ENCODE measurements at regions not wholly inside any gene's neighbourhood (a gene's known extent, or its start where the extent isn't known, plus 50 kb on each side); places are given as distances from the start of the nearest gene placed in this dataset.
"Not testable (repeated sequence)": the region's sequence is repeated elsewhere in the genome, so short reads cannot be mapped to it uniquely, and the experiment has no call there.

DNA sequence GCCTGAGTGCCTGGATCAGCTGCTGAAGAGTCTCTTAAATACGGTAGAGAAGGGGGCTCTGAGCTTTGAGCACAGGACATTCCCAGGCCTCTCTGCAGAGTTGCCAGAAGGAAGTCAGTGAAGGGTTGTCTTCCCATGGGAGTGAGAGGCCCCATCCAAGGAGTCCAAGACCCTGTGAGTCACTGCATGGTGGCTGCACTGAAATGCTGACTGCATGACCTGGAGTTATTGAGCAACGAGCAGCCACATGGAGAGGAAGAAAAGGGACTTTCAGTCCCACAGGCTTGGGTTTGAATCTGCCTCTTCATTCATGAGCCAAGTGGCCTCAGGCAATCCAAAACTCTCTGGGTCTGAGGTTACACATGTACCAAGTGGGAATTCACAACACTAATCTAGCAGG, 69.6 kb upstream of the RASGRF1 start:
- Histone ChIP-seq H3K9ac (ENCODE audit: low read depth, low read length) (no peak overlapping the region), H3K9me3 (ENCODE audit: control insufficient read depth, insufficient read depth, low read length) (no peaks in the 10 kb centered on the region), H3K4me1 (ENCODE audit: insufficient read depth, low read length) (no peaks in the 10 kb centered on the region), H3K36me3 (ENCODE audit: insufficient read depth, low read length) (no peaks in the 10 kb centered on the region)

DNA sequence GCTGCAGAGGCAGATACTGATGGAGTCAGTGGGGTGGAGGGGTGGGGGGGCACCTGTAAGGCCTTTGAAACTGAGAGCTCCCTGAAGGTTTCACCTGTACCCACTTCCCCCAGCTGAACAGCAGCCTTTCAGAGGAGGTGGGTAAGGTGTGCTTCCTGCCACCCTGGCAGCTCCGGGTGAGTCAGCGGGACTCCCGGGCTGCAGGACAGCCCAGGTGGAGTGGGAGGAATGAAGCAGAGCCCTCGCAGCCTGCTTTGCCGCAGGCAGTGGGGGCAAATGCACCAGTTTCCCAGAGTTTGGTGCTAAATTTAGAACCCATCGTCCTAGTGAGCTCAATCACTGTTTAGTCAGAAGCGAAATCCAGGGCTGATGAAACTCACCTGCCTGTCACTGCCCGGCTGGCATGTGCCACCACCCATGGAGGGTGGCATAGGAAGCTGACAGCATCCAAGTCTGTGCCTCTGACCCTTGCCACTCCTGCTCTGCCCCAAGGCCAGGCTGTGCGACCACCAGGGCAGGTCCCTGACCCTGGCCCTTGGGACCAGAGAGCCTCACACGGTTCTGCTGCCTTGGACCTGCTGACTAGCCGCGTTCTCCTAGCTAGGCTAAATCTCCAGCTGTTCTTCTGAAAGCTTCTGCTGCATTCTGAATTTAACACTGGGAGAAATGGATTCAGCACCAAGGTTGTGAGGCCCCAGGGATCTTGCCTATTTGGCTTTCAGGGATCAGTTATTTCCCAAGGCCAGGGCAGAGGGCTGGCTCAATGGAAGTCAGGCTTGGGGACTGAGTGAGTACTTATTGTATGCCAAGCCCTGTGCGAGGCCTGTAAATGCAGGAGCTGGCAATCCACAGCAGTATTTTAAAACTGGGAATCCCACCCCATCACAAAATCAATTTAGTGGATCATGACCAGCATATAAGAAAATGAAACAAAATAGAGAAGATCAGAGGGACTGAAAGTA, 67.3 kb upstream of the RASGRF1 start:
- H3K36me3 ChIP-seq (ENCODE audit: insufficient read depth, low read length): no peaks in the 10 kb centered on the region
- H3K4me1 ChIP-seq (ENCODE audit: insufficient read depth, low read length): peaks cover 6% of the 10 kb centered on the region; the same call in 1 of the 2 replicates
- no peaks in the 10 kb centered on the region for H3K9me3 ChIP-seq (ENCODE audit: control insufficient read depth, insufficient read depth, low read length)
- no peak overlapping the region for H3K9ac ChIP-seq (ENCODE audit: low read depth, low read length)

DNA sequence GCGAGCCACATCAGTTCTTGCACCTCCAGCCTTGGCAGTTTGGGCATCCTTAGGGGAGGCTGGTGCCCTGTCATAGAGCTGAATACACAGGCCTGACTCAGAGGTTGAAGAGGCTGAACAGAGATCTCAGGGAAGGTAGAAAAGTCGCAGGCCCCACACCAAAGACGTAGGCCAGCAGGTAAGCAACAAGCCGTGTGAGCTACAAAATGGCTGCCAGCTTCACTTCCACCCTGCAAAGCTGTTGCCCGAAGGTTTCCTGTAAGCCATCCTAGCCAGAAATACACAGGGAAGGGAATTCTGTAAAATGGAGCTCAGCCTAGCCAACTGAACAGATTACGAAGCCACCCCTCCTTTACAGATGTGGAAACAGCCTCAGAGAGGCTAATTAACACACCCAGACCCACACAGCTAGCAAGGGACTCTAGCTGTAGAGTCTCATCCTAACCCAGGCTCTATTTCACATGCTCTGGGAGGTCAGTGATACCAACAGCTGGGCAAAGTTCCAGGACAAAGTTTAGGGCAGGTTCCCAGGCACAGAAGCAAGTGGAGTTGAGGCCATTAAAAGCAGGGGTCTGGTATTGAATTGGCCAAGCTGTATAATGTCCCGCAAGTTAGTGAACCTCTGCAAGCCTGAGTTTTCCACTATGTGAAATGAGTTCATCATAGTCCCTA, 66.3 kb upstream of the RASGRF1 start:
- Histone ChIP-seq H3K9ac (ENCODE audit: low read depth, low read length) (no peak overlapping the region), H3K4me1 (ENCODE audit: insufficient read depth, low read length) (peaks cover 6% of the 10 kb centered on the region; the same call in 1 of the 2 replicates), H3K36me3 (ENCODE audit: insufficient read depth, low read length) (no peaks in the 10 kb centered on the region), H3K9me3 (ENCODE audit: control insufficient read depth, insufficient read depth, low read length) (no peaks in the 10 kb centered on the region)

DNA sequence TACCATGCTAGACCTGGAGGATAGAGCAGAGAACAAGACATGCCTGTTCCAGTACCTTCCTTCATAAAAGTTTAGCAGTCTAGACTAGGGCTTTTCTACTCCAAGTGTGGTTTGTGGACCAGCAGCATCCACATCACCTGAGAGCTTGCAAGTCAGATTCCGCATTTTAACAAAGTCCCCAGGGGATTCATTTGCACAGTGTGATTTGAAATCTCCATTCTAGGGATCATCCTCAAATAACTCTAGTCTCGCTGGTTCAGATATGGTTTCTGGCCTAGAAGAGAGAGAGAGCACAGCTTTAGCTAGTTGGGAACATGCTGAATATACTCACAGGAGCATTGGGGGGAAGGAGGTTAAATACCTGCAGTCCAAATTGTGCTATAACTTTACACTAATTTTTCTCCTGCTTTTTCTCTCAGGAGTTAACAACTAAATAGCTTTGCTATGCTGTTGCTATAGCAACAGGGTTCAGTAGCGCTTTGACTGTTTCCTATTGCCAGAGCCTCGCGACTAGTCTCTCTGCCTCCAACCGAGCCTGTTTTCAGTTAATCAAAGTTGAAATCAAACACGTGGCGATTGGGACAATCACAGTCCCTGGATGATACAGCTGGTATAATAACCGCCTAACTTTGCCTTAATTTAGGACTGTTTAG, 64.0 kb upstream of the RASGRF1 start:
- H3K36me3 ChIP-seq (ENCODE audit: insufficient read depth, low read length): no peaks in the 10 kb centered on the region
- no peaks in the 10 kb centered on the region; the same call in 1 of the 2 replicates for H3K9me3 ChIP-seq (ENCODE audit: control insufficient read depth, insufficient read depth, low read length)
- no peak overlapping the region for H3K9ac ChIP-seq (ENCODE audit: low read depth, low read length)
- peaks cover 6% of the 10 kb centered on the region; the same call in 1 of the 2 replicates for H3K4me1 ChIP-seq (ENCODE audit: insufficient read depth, low read length)

DNA sequence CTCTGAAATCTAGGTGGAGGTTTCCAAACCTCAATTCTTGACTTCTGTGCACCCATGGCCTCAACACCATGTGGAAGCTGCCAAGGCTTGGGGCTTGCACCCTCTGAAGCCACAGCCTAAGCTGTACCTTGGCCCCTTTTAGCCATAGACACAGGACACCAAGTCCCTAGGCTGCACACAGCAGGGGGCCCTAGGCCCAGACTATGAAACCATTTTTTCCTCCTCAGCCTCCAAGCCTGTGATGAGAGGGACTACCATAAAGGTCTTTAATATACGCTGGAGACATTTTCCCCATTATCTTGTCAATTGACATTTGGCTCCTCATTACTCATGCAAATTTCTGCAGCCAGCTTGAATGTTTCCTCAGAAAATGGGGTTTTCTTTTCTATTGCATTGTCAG, 53.7 kb upstream of the RASGRF1 start:
- not testable (repeated sequence) for H3K36me3 ChIP-seq (ENCODE audit: insufficient read depth, low read length); H3K9me3 ChIP-seq (ENCODE audit: control insufficient read depth, insufficient read depth, low read length); H3K9ac ChIP-seq (ENCODE audit: low read depth, low read length); H3K4me1 ChIP-seq (ENCODE audit: insufficient read depth, low read length)

DNA sequence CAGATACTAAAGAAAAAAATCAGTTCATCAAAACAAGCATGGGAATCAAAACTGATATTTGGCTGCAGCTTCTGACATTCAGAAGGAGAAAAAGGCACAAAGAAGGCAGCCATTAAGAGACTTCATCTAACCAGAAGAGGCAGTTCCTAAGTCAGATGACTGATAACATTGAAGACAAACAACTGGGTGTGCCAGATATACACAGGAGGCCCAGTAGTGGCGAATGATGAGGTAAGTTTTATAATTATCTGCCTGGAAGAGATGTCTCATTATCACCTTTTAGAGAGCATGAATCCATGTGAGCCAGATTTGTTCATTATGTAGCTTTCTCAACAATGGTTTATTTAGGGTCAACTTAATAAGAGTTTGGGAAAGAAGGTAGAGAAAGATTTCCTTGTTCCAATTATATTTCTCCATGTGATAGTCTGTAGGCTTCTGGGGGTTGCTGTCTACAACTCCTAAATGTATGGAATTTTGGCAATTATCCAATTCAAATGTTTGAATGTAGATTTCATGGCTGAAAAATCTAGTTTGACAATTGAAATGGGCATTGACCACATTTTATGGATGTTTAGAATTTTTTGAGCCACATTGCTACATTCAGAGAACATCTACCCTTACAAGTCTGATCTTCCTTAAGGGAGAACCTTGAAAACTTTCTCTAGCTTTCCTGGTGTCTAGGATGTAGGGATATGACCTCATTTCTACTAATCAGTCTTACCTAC, 50.4 kb upstream of the RASGRF1 start:
- peaks cover 9% of the 10 kb centered on the region for H3K4me1 ChIP-seq (ENCODE audit: insufficient read depth, low read length)
- peaks cover 6% of the 10 kb centered on the region; the same call in 1 of the 2 replicates for H3K9me3 ChIP-seq (ENCODE audit: control insufficient read depth, insufficient read depth, low read length)
- no peaks in the 10 kb centered on the region for H3K36me3 ChIP-seq (ENCODE audit: insufficient read depth, low read length)
- H3K9ac ChIP-seq (ENCODE audit: low read depth, low read length): no peak overlapping the region
